ENCODE measurements at regions not wholly inside any gene's neighbourhood (a gene's known extent, or its start where the extent isn't known, plus 50 kb on each side); places are given as distances from the start of the nearest gene placed in this dataset.
"Not testable (repeated sequence)": the region's sequence is repeated elsewhere in the genome, so short reads cannot be mapped to it uniquely, and the experiment has no call there.

GRCh38 chr1:230558324-230558723 is 84.0 kb upstream of the COG2 start:
- no peak for DNase-seq

GRCh38 chr1:230556453-230556852 is 85.8 kb upstream of the COG2 start:
- no peak for DNase-seq

- no peak for DNase-seq
These were observed 86.5 kb upstream of the COG2 start for GRCh38 chr1:230555814-230556213.

GRCh38 chr1:230552880-230553279 is 89.4 kb upstream of the COG2 start:
- DNase-seq = no peak

GRCh38 chr1:230550945-230551344 is 91.3 kb upstream of the COG2 start:
- not testable (repeated sequence) for DNase-seq

GRCh38 chr1:230550428-230550827 is 91.9 kb upstream of the COG2 start:
- no peak for DNase-seq

- DNase-seq = no peak
These were observed 92.7 kb upstream of the COG2 start for GRCh38 chr1:230549625-230550024.

GRCh38 chr1:230548997-230549396 is 93.3 kb upstream of the COG2 start:
- DNase-seq = no peak

GRCh38 chr1:230548357-230548756 is 93.9 kb upstream of the COG2 start:
- DNase-seq = no peak

- no peak for DNase-seq
These were observed 97.1 kb upstream of the COG2 start for GRCh38 chr1:230545181-230545580.

GRCh38 chr1:230544758-230545157 is 97.5 kb upstream of the COG2 start:
- DNase-seq = no peak

GRCh38 chr1:230543085-230543484 is 99.2 kb upstream of the COG2 start:
- DNase-seq = no peak

GRCh38 chr1:230542681-230543080 is 99.6 kb upstream of the COG2 start:
- DNase-seq = no peak

- DNase-seq = no peak
These were observed 100.2 kb upstream of the COG2 start for GRCh38 chr1:230542054-230542453.

- DNase-seq = peak in 1 of 56 donors; percentile 8
These were observed 101.0 kb upstream of the COG2 start for GRCh38 chr1:230541306-230541705.

- no peak for DNase-seq
These were observed 101.7 kb upstream of the COG2 start for GRCh38 chr1:230540421-230541155.

- no peak for DNase-seq
These were observed 104.8 kb upstream of the COG2 start for GRCh38 chr1:230537456-230537855.

GRCh38 chr1:230536641-230537155 is 105.6 kb upstream of the COG2 start:
- no peak for DNase-seq

GRCh38 chr1:230534224-230534623 is 108.1 kb upstream of the COG2 start:
- no peak for DNase-seq

- no peak for DNase-seq
These were observed 105.0 kb upstream of the PGBD5 start for GRCh38 chr1:230531103-230531502.

- no peak for DNase-seq
These were observed 93.1 kb upstream of the PGBD5 start for GRCh38 chr1:230519246-230519645.

- no peak for DNase-seq
These were observed 92.4 kb upstream of the PGBD5 start for GRCh38 chr1:230518511-230518910.

- peak in 4 of 56 donors; percentile 12 to 28 (median 20) for DNase-seq
These were observed 91.7 kb upstream of the PGBD5 start for GRCh38 chr1:230517786-230518185.

GRCh38 chr1:230517326-230517725 is 91.2 kb upstream of the PGBD5 start:
- no peak for DNase-seq

All from amygdala (tissue), 56 donors.